PC-3 (cell line): ENCODE measurements at regions not wholly inside any gene's neighbourhood (a gene's known extent, or its start where the extent isn't known, plus 50 kb on each side); places are given as distances from the start of the nearest gene placed in this dataset.
A peak's percentile ranks its signal among the peaks of the same experiment; 100 is the strongest.

Source experiments
- ATAC-seq: fragments of 200-7000 bp; cut with Tn5 transposase; 2 replicates; pipeline ENCODE4 v1.9.1; 2020; ENCODE audit warnings: mild to moderate bottlenecking, moderate library complexity
- BruUV-seq: library from RNA; stranded (reverse); fragments of 400-500 nt; replicated peaks from 2 replicates; lab custom pipeline; 2021; lab: Mats Ljungman, UMichigan
- CTCF ChIA-PET: fragments of 300-600 bp; sonication (Branson Sonifier 250); formaldehyde crosslinking; loops from one replicate; lab custom pipeline; 2022; ENCODE audit warnings: antibody characterized with exemption; lab: Charles Lee
- POLR2A ChIA-PET: fragments of 300-600 bp; sonication (Branson Sonifier 250); formaldehyde crosslinking; loops from one replicate; lab custom pipeline; 2022; ENCODE audit warnings: antibody characterized with exemption; ENCODE audit not compliant: unreplicated experiment; lab: Charles Lee
- DNase-seq: peaks from one replicate; pipeline ENCODE4 v3.0.0-alpha.2; 2015
- H2AFZ ChIP-seq: fragments of 300-600 bp; sonication (generic); 2 replicates; pipeline ENCODE4 v1.6.0; 2016; ENCODE audit warnings: antibody characterized with exemption, low read length
- H3F3A ChIP-seq: fragments of 300-600 bp; sonication (generic); one replicate; pipeline ENCODE4 v1.6.0; 2017; ENCODE audit warnings: antibody characterized with exemption, low read length, control low read depth, mild to moderate bottlenecking; ENCODE audit not compliant: unreplicated experiment
- H3K27ac ChIP-seq: fragments of 300-600 bp; sonication (generic); 2 replicates; pipeline ENCODE4 v1.5.1; 2016; ENCODE audit warnings: mild to moderate bottlenecking, low read length
- H3K27me3 ChIP-seq: fragments of 300-600 bp; sonication (generic); 2 replicates; pipeline ENCODE4 v1.6.1; 2016; ENCODE audit warnings: low read length, mixed read lengths
- H3K36me3 ChIP-seq: fragments of 300-600 bp; sonication (generic); 2 replicates; pipeline ENCODE4 v1.6.1; 2016; ENCODE audit warnings: low read depth, mixed run types, low read length, mixed read lengths
- H3K4me1 ChIP-seq: fragments of 300-600 bp; sonication (generic); 2 replicates; pipeline ENCODE4 v1.5.1; 2016; ENCODE audit warnings: low read length; ENCODE audit not compliant: insufficient read depth
- H3K4me2 ChIP-seq: fragments of 300-600 bp; sonication (generic); 2 replicates; pipeline ENCODE4 v1.6.0; 2016; ENCODE audit warnings: low read length
- H3K4me3 ChIP-seq: fragments of 300-600 bp; sonication (generic); 2 replicates; pipeline ENCODE4 v1.5.1; 2016; ENCODE audit warnings: mild to moderate bottlenecking, low read length, mixed read lengths
- H3K79me2 ChIP-seq: fragments of 300-600 bp; sonication (generic); 2 replicates; pipeline ENCODE4 v1.6.1; 2017; ENCODE audit warnings: low read length, mixed read lengths
- H3K9ac ChIP-seq: fragments of 300-600 bp; sonication (generic); 2 replicates; pipeline ENCODE4 v1.6.0; 2016; ENCODE audit warnings: mild to moderate bottlenecking, low read length
- H3K9me2 ChIP-seq: fragments of 300-600 bp; sonication (generic); replicated peaks from 2 replicates; pipeline ENCODE4 v1.6.1; 2016; ENCODE audit warnings: mixed run types, low read length, mixed read lengths
- H3K9me3 ChIP-seq: fragments of 300-600 bp; sonication (generic); 2 replicates; pipeline ENCODE4 v1.6.1; 2016; ENCODE audit warnings: low read length, mixed read lengths
- H4K20me1 ChIP-seq: fragments of 300-600 bp; sonication (generic); 2 replicates; pipeline ENCODE4 v1.6.1; 2016; ENCODE audit warnings: low read length, mixed read lengths
- CTCF ChIP-seq: fragments of 300-600 bp; sonication (generic); conservative IDR thresholded peaks from 2 replicates; pipeline ENCODE4 v1.5.1; 2017; ENCODE audit warnings: antibody characterized with exemption, low read depth, mild to moderate bottlenecking, low read length
- EZH2 ChIP-seq: fragments of 300-600 bp; sonication (generic); IDR thresholded peaks from one replicate; pipeline ENCODE4 v1.6.1; 2017; ENCODE audit warnings: antibody characterized with exemption, mild to moderate bottlenecking, low read length; ENCODE audit not compliant: unreplicated experiment
- EZH2phosphoT487 ChIP-seq: fragments of 300-600 bp; sonication (generic); IDR thresholded peaks from 2 replicates; pipeline ENCODE4 v1.6.1; 2018; ENCODE audit warnings: mild to moderate bottlenecking, antibody characterized with exemption, low read length, borderline replicate concordance
- intact Hi-C: fragments of 100-400 bp; cut with micrococcal nuclease; formaldehyde crosslinking; loops from 2 replicates; pipeline ENCODE4 v1.9.0; 2023

- intact Hi-C loops = no loop called here
- Histone ChIP-seq H3K79me2 (no peaks in the 10 kb centered on the region), H3K4me2 (no peak overlapping the region), H2AFZ (no peak overlapping the region), H3F3A (no peaks in the 10 kb centered on the region), H3K36me3 (no peaks in the 10 kb centered on the region), H3K4me1 (no peaks in the 10 kb centered on the region), H3K9ac (no peak overlapping the region), H3K9me2 (no peaks in the 10 kb centered on the region), H3K27me3 (no peaks in the 10 kb centered on the region), H4K20me1 (no peaks in the 10 kb centered on the region), H3K27ac (no peak overlapping the region), H3K9me3 (no peaks in the 10 kb centered on the region), H3K4me3 (no peak overlapping the region)
- no peak for ATAC-seq
- no peak for DNase-seq
- ChIA-PET CTCF (no interaction called here), POLR2A (no interaction called here)
- BruUV-seq = no TSS peak
- TF ChIP-seq CTCF = no peak
- no peak for TF ChIP-seq EZH2
- TF ChIP-seq EZH2phosphoT487 = no peak
These were observed 86.1 kb upstream of the CCL2 start for GRCh38 chr17:34168989-34169388.

- intact Hi-C loops = no loop called here
- DNase-seq = no peak
- Histone ChIP-seq H3K27me3 (no peaks in the 10 kb centered on the region), H3F3A (no peaks in the 10 kb centered on the region), H3K4me3 (no peak overlapping the region), H3K9me2 (no peaks in the 10 kb centered on the region), H3K4me2 (no peak overlapping the region), H4K20me1 (no peaks in the 10 kb centered on the region), H3K9me3 (no peaks in the 10 kb centered on the region), H3K4me1 (no peaks in the 10 kb centered on the region), H2AFZ (no peak overlapping the region), H3K27ac (no peak overlapping the region), H3K36me3 (no peaks in the 10 kb centered on the region), H3K9ac (no peak overlapping the region), H3K79me2 (no peaks in the 10 kb centered on the region)
- BruUV-seq = no TSS peak
- ChIA-PET CTCF (interaction anchor here (1.0 kb wide), 1 partner anchor 192 kb away, joined by 3 read pairs; no protein-coding TSS in a partner anchor), POLR2A (no interaction called here)
- no peak for ATAC-seq
- no peak for TF ChIP-seq EZH2phosphoT487
- no peak for TF ChIP-seq EZH2
- no peak for TF ChIP-seq CTCF
These were observed 85.6 kb upstream of the CCL2 start for GRCh38 chr17:34169496-34169895.

- POLR2A ChIA-PET = no interaction called here
- TF ChIP-seq CTCF (peak; percentile 64), EZH2 (no peak)
- H3K9me3 ChIP-seq = no peaks in the 10 kb centered on the region
These were observed 83.8 kb upstream of the CCL2 start for GRCh38 chr17:34171245-34171818.

More at GRCh38 chr17:34171245-34171818, 83.8 kb upstream of the CCL2 start:
- H3K4me3 ChIP-seq = no peak overlapping the region
- BruUV-seq = no TSS peak
- intact Hi-C loops = no loop called here
- H4K20me1 ChIP-seq = no peaks in the 10 kb centered on the region
- no peaks in the 10 kb centered on the region for H3F3A ChIP-seq
- no peak overlapping the region for H2AFZ ChIP-seq
- no peaks in the 10 kb centered on the region for H3K4me1 ChIP-seq
- H3K36me3 ChIP-seq = no peaks in the 10 kb centered on the region
- CTCF ChIA-PET = interaction anchor here (0.6 kb wide), 1 partner anchor 37 kb away, joined by 7 read pairs; no protein-coding TSS in a partner anchor
- no peaks in the 10 kb centered on the region for H3K79me2 ChIP-seq
- no peaks in the 10 kb centered on the region for H3K27me3 ChIP-seq
- DNase-seq (peak; percentile 54), ATAC-seq (peak; percentile 24; the same call in 1 of the 2 replicates)
- H3K9me2 ChIP-seq = no peaks in the 10 kb centered on the region
- H3K4me2 ChIP-seq = no peak overlapping the region
- no peak overlapping the region for H3K9ac ChIP-seq
- H3K27ac ChIP-seq = no peak overlapping the region
